ENCODE measurements at regions not wholly inside any gene's neighbourhood (a gene's known extent, or its start where the extent isn't known, plus 50 kb on each side); places are given as distances from the start of the nearest gene placed in this dataset.

- H3K27ac ChIP-seq (ENCODE audit: low read length), result no peak overlapping the region
- H3K9ac ChIP-seq (ENCODE audit: low read length), result no peak overlapping the region
- no peaks in the 10 kb centered on the region for H3K36me3 ChIP-seq (replicated peaks; ENCODE audit: low read depth, low read length)
- no peak overlapping the region for H3K4me3 ChIP-seq (ENCODE audit: low read length)
- TF ChIP-seq EZH2phosphoT487 (IDR thresholded peaks at IDR 0.05; ENCODE audit: low read depth) (no peak), CTCF (IDR thresholded peaks at IDR 0.05; ENCODE audit: low read depth, low read length) (no peak)
- H3K4me1 ChIP-seq (ENCODE audit: low read length), result no peaks in the 10 kb centered on the region
- H3K4me2 ChIP-seq (ENCODE audit: low read length), result no peak overlapping the region
- no peaks in the 10 kb centered on the region for H3K9me3 ChIP-seq (ENCODE audit: insufficient read depth, low read length)
- H2AFZ ChIP-seq (ENCODE audit: low read depth, low read length), result no peak overlapping the region
- H3K79me2 ChIP-seq (ENCODE audit: low read length), result no peaks in the 10 kb centered on the region
- no peaks in the 10 kb centered on the region for H3K27me3 ChIP-seq (ENCODE audit: low read depth, low read length)
- H4K20me1 ChIP-seq (ENCODE audit: insufficient read depth, low read length), result no peaks in the 10 kb centered on the region
Observed at GRCh38 chr6:91562955-91563354, 976.1 kb upstream of the MAP3K7 start.

- no peak for TF ChIP-seq CTCF (IDR thresholded peaks at IDR 0.05; ENCODE audit: low read depth, low read length)
- TF ChIP-seq EZH2phosphoT487 (IDR thresholded peaks at IDR 0.05; ENCODE audit: low read depth), result no peak
- Histone ChIP-seq H3K4me2 (ENCODE audit: low read length) (no peak overlapping the region), H3K27me3 (ENCODE audit: low read depth, low read length) (no peaks in the 10 kb centered on the region), H3K9me3 (ENCODE audit: insufficient read depth, low read length) (no peaks in the 10 kb centered on the region), H3K4me3 (ENCODE audit: low read length) (no peak overlapping the region), H2AFZ (ENCODE audit: low read depth, low read length) (no peak overlapping the region), H3K9ac (ENCODE audit: low read length) (no peak overlapping the region), H3K36me3 (replicated peaks; ENCODE audit: low read depth, low read length) (no peaks in the 10 kb centered on the region), H4K20me1 (ENCODE audit: insufficient read depth, low read length) (no peaks in the 10 kb centered on the region), H3K79me2 (ENCODE audit: low read length) (no peaks in the 10 kb centered on the region), H3K4me1 (ENCODE audit: low read length) (no peaks in the 10 kb centered on the region), H3K27ac (ENCODE audit: low read length) (no peak overlapping the region)
Observed at GRCh38 chr6:91560409-91560808, 973.5 kb upstream of the MAP3K7 start.

GRCh38 chr6:91540902-91541301 lies 954.0 kb upstream of the MAP3K7 start:
- Histone ChIP-seq H2AFZ (ENCODE audit: low read depth, low read length) (no peak overlapping the region), H3K36me3 (replicated peaks; ENCODE audit: low read depth, low read length) (no peaks in the 10 kb centered on the region), H3K9ac (ENCODE audit: low read length) (no peak overlapping the region), H3K4me1 (ENCODE audit: low read length) (no peaks in the 10 kb centered on the region), H3K4me3 (ENCODE audit: low read length) (no peak overlapping the region), H3K9me3 (ENCODE audit: insufficient read depth, low read length) (no peaks in the 10 kb centered on the region), H3K27me3 (ENCODE audit: low read depth, low read length) (no peaks in the 10 kb centered on the region), H3K27ac (ENCODE audit: low read length) (no peak overlapping the region), H3K4me2 (ENCODE audit: low read length) (no peak overlapping the region), H3K79me2 (ENCODE audit: low read length) (no peaks in the 10 kb centered on the region), H4K20me1 (ENCODE audit: insufficient read depth, low read length) (no peaks in the 10 kb centered on the region)
- TF ChIP-seq CTCF (IDR thresholded peaks at IDR 0.05; ENCODE audit: low read depth, low read length) (no peak), EZH2phosphoT487 (IDR thresholded peaks at IDR 0.05; ENCODE audit: low read depth) (no peak)

GRCh38 chr6:91539456-91539855 lies 952.6 kb upstream of the MAP3K7 start:
- Histone ChIP-seq H3K27me3 (ENCODE audit: low read depth, low read length) (no peaks in the 10 kb centered on the region), H3K9ac (ENCODE audit: low read length) (no peak overlapping the region), H3K9me3 (ENCODE audit: insufficient read depth, low read length) (no peaks in the 10 kb centered on the region), H3K4me3 (ENCODE audit: low read length) (no peak overlapping the region), H2AFZ (ENCODE audit: low read depth, low read length) (no peak overlapping the region), H3K4me1 (ENCODE audit: low read length) (no peaks in the 10 kb centered on the region), H3K36me3 (replicated peaks; ENCODE audit: low read depth, low read length) (no peaks in the 10 kb centered on the region), H3K4me2 (ENCODE audit: low read length) (no peak overlapping the region), H4K20me1 (ENCODE audit: insufficient read depth, low read length) (no peaks in the 10 kb centered on the region), H3K27ac (ENCODE audit: low read length) (no peak overlapping the region), H3K79me2 (ENCODE audit: low read length) (no peaks in the 10 kb centered on the region)
- TF ChIP-seq EZH2phosphoT487 (IDR thresholded peaks at IDR 0.05; ENCODE audit: low read depth), result no peak
- TF ChIP-seq CTCF (IDR thresholded peaks at IDR 0.05; ENCODE audit: low read depth, low read length), result no peak

Data from OCI-LY3 (cell line).